Testis (tissue), 2 donors: ENCODE measurements at regions not wholly inside any gene's neighbourhood (a gene's known extent, or its start where the extent isn't known, plus 50 kb on each side); places are given as distances from the start of the nearest gene placed in this dataset.

Experiments used
- DNase-seq: peaks from one replicate; pipeline ENCODE4 v3.0.0-alpha.2; 2019
- H3K27ac ChIP-seq, 2 donors: fragments of 200-600 bp; sonication (generic); one replicate each; pipeline ENCODE4 v1.5.1; 2019
- H3K27me3 ChIP-seq: fragments of 200-600 bp; sonication (generic); one replicate; pipeline ENCODE4 v1.5.1; 2019
- H3K36me3 ChIP-seq: fragments of 200-600 bp; sonication (generic); one replicate; pipeline ENCODE4 v1.5.1; 2017; ENCODE audit warnings: low read depth; ENCODE audit errors: missing control alignments
- H3K4me1 ChIP-seq: fragments of 200-600 bp; sonication (generic); one replicate; pipeline ENCODE4 v1.5.1; 2019
- H3K4me3 ChIP-seq, 2 donors: fragments of 200-600 bp; sonication (generic); one replicate each; pipeline ENCODE4 v1.5.1; 2017 to 2019
- H3K9me3 ChIP-seq: fragments of 200-600 bp; sonication (generic); one replicate; pipeline ENCODE4 v1.5.1; 2017
- CTCF ChIP-seq, 3 experiments: fragments of 450-650 bp in 2 of 3; fragments of 200-600 bp in 1 of 3; sonication (generic) in 1 of 3; IDR thresholded peaks; one replicate each; pipeline ENCODE4 v1.5.1; 2016 to 2019; ENCODE audit warnings: antibody characterized with exemption in 3 of 3, mild to moderate bottlenecking in 2 of 3, moderate library complexity in 1 of 3
- POLR2A ChIP-seq: fragments of 450-650 bp; IDR thresholded peaks from one replicate; pipeline ENCODE4 v1.6.1; 2017; ENCODE audit warnings: antibody characterized with exemption, mild to moderate bottlenecking, moderate library complexity
- WGBS, 2 donors: methylation state at CpG; one replicate each; pipeline ENCODE4 v1.1.5; 2018; 5-methylcytosine and 5-hydroxymethylcytosine counted together
- intact Hi-C: fragments of 100-400 bp; cut with DNase I; formaldehyde crosslinking; loops from one replicate; pipeline ENCODE4 v1.15.1; 2023; ENCODE audit warnings: low total_unique reads

- H3K27me3 ChIP-seq: no peaks in the 10 kb centered on the region
- H3K27ac ChIP-seq: no peak overlapping the region
- H3K9me3 ChIP-seq: no peaks in the 10 kb centered on the region
- DNase-seq: no peak
- no peak for TF ChIP-seq CTCF (IDR thresholded peaks at IDR 0.05)
- no peak for TF ChIP-seq POLR2A
- no peaks in the 10 kb centered on the region for H3K4me1 ChIP-seq
- H3K36me3 ChIP-seq: no peaks in the 10 kb centered on the region
- intact Hi-C loops: no loop called here
- no peak overlapping the region for H3K4me3 ChIP-seq
Observed at GRCh38 chr1:219518907-219519248, 94.0 kb downstream of the ZC3H11B start.

- 38 to 61% methylated on average over 3 of the region's 3 CpGs for WGBS, 2 donors
- Histone ChIP-seq H3K27me3 (no peaks in the 10 kb centered on the region), H3K4me3 (no peak overlapping the region), H3K9me3 (no peaks in the 10 kb centered on the region), H3K27ac (no peak overlapping the region), H3K4me1 (no peaks in the 10 kb centered on the region), H3K36me3 (no peaks in the 10 kb centered on the region)
- no peak for TF ChIP-seq POLR2A
- no peak for TF ChIP-seq CTCF (IDR thresholded peaks at IDR 0.05)
- no peak for DNase-seq
- intact Hi-C loops: no loop called here
Observed at GRCh38 chr1:219518168-219518906, 94.6 kb downstream of the ZC3H11B start.

GRCh38 chr1:219517031-219517430 is 95.9 kb downstream of the ZC3H11B start:
- Histone ChIP-seq H3K4me3 (no peak overlapping the region), H3K27me3 (no peaks in the 10 kb centered on the region), H3K4me1 (no peaks in the 10 kb centered on the region), H3K36me3 (no peaks in the 10 kb centered on the region), H3K9me3 (no peaks in the 10 kb centered on the region), H3K27ac (no peak overlapping the region)
- WGBS, 2 donors: 76 to 91% methylated on average over 3 of the region's 3 CpGs
- intact Hi-C loops: no loop called here
- TF ChIP-seq POLR2A: no peak
- TF ChIP-seq CTCF (IDR thresholded peaks at IDR 0.05): no peak
- DNase-seq: no peak

GRCh38 chr1:219514728-219515127 is 98.2 kb downstream of the ZC3H11B start:
- H3K27ac ChIP-seq: no peak overlapping the region
- H3K9me3 ChIP-seq: no peaks in the 10 kb centered on the region
- intact Hi-C loops: no loop called here
- TF ChIP-seq CTCF (IDR thresholded peaks at IDR 0.05) (no peak), POLR2A (no peak)
- no peak for DNase-seq
- H3K4me1 ChIP-seq: no peaks in the 10 kb centered on the region
- H3K27me3 ChIP-seq: no peaks in the 10 kb centered on the region
- WGBS, 2 donors: 82 to 88% methylated on average over 3 of the region's 3 CpGs
- no peak overlapping the region for H3K4me3 ChIP-seq
- H3K36me3 ChIP-seq: no peaks in the 10 kb centered on the region

GRCh38 chr1:219507437-219507836 is 105.5 kb downstream of the ZC3H11B start:
- Histone ChIP-seq H3K27me3 (no peaks in the 10 kb centered on the region), H3K36me3 (no peaks in the 10 kb centered on the region), H3K27ac (no peak overlapping the region), H3K4me1 (no peaks in the 10 kb centered on the region), H3K4me3 (no peak overlapping the region), H3K9me3 (no peaks in the 10 kb centered on the region)
- intact Hi-C loops: no loop called here
- 34 to 44% methylated on average over 2 of the region's 2 CpGs for WGBS, 2 donors
- no peak for TF ChIP-seq CTCF (IDR thresholded peaks at IDR 0.05)
- no peak for TF ChIP-seq POLR2A
- no peak for DNase-seq
